IMR-90 (cell line): ENCODE measurements at regions not wholly inside any gene's neighbourhood (a gene's known extent, or its start where the extent isn't known, plus 50 kb on each side); places are given as distances from the start of the nearest gene placed in this dataset.

Experiments used
- ATAC-seq: fragments of 200-7000 bp; cut with Tn5 transposase; 2 replicates; pipeline ENCODE4 v1.9.1; 2020; ENCODE audit warnings: low read depth, mild to moderate bottlenecking, moderate library complexity
- BruUV-seq: library from RNA; stranded (reverse); fragments of 400-500 nt; replicated peaks from 2 replicates; lab custom pipeline; 2021; lab: Mats Ljungman, UMichigan
- CTCF ChIA-PET: fragments of 300-600 bp; formaldehyde crosslinking; extraction: SDS; loops from one replicate; lab custom pipeline; 2021; ENCODE audit warnings: antibody characterized with exemption; lab: Yijun Ruan, JAX
- POLR2A ChIA-PET: fragments of 300-600 bp; sonication (Branson Sonifier 250); formaldehyde crosslinking; loops from one replicate; lab custom pipeline; 2022; ENCODE audit warnings: antibody characterized with exemption; ENCODE audit not compliant: unreplicated experiment; lab: Charles Lee
- DNase-seq: peaks from one replicate; pipeline ENCODE4 v3.0.0; 2013
- H2AFZ ChIP-seq: replicated peaks from 2 replicates; pipeline ENCODE3; 2013; ENCODE audit warnings: low read length, mild to moderate bottlenecking; ENCODE audit not compliant: poor library complexity
- H2AK5ac ChIP-seq: 2 replicates; pipeline ENCODE4 v1.6.1; 2013; ENCODE audit warnings: low read depth, low read length, inconsistent platforms
- H2AK9ac ChIP-seq: replicated peaks from 2 replicates; pipeline ENCODE3; 2013; ENCODE audit warnings: mild to moderate bottlenecking, low read depth, low read length, moderate library complexity; ENCODE audit not compliant: poor library complexity
- H2BK120ac ChIP-seq: 2 replicates; pipeline ENCODE4 v1.6.1; 2013; ENCODE audit warnings: low read depth, low read length, inconsistent platforms
- H2BK15ac ChIP-seq: 3 replicates; pipeline ENCODE4 v1.6.1; 2013; ENCODE audit warnings: low read depth, low read length, inconsistent platforms
- H2BK20ac ChIP-seq: 2 replicates; pipeline ENCODE4 v1.6.1; 2013; ENCODE audit warnings: low read depth, mild to moderate bottlenecking, inconsistent platforms, low read length, moderate library complexity
- H2BK5ac ChIP-seq: 2 replicates; pipeline ENCODE4 v1.6.1; 2013; ENCODE audit warnings: mild to moderate bottlenecking, low read depth, low read length, inconsistent platforms; ENCODE audit not compliant: poor library complexity, severe bottlenecking
- H3K14ac ChIP-seq: replicated peaks from 2 replicates; pipeline ENCODE4 v1.6.1; 2013; ENCODE audit warnings: low read depth, low read length, inconsistent platforms
- H3K18ac ChIP-seq: 2 replicates; pipeline ENCODE4 v1.6.1; 2013; ENCODE audit warnings: low read depth, low read length, control low read depth
- H3K23ac ChIP-seq: 2 replicates; pipeline ENCODE4 v1.6.1; 2013; ENCODE audit warnings: low read depth, low read length, inconsistent platforms
- H3K27ac ChIP-seq: 2 replicates; pipeline ENCODE4 v1.5.1; 2013; ENCODE audit warnings: mild to moderate bottlenecking, control low read depth, low read length; ENCODE audit not compliant: insufficient read depth
- H3K27me3 ChIP-seq: 2 replicates; pipeline ENCODE4 v1.6.1; 2013; ENCODE audit warnings: low read length; ENCODE audit not compliant: control insufficient read depth, insufficient read depth
- H3K36me3 ChIP-seq: 2 replicates; pipeline ENCODE4 v1.6.1; 2013; ENCODE audit warnings: low read length, mixed read lengths; ENCODE audit not compliant: control insufficient read depth, insufficient read depth
- H3K4ac ChIP-seq: 2 replicates; pipeline ENCODE4 v1.6.1; 2013; ENCODE audit warnings: low read depth, low read length, inconsistent platforms
- H3K4me1 ChIP-seq: 2 replicates; pipeline ENCODE4 v1.6.1; 2013; ENCODE audit warnings: low read length, mixed read lengths; ENCODE audit not compliant: control insufficient read depth, insufficient read depth
- H3K4me2 ChIP-seq: 2 replicates; pipeline ENCODE4 v1.6.1; 2013; ENCODE audit warnings: low read depth, mild to moderate bottlenecking, control low read depth, low read length, moderate library complexity
- H3K4me3 ChIP-seq: 2 replicates; pipeline ENCODE4 v1.5.1; 2013; ENCODE audit warnings: low read depth, mild to moderate bottlenecking, control low read depth, low read length, moderate library complexity; ENCODE audit not compliant: insufficient read depth
- H3K56ac ChIP-seq: 2 replicates; pipeline ENCODE4 v1.6.1; 2013; ENCODE audit warnings: low read length, inconsistent platforms; ENCODE audit not compliant: insufficient read depth; ENCODE audit errors: extremely low read depth
- H3K79me1 ChIP-seq, 2 experiments: 2 replicates each; pipeline ENCODE4 v1.6.1; 2013; ENCODE audit warnings: low read length in 2 of 2, inconsistent platforms in 1 of 2, low read depth in 1 of 2
- H3K9ac ChIP-seq: 2 replicates; pipeline ENCODE4 v1.6.1; 2013; ENCODE audit warnings: low read depth, low read length, control low read depth
- H3K9me1 ChIP-seq: 2 replicates; pipeline ENCODE4 v1.6.1; 2013; ENCODE audit warnings: low read length, inconsistent platforms; ENCODE audit not compliant: insufficient read depth
- H3K9me3 ChIP-seq: 2 replicates; pipeline ENCODE4 v1.6.1; 2013; ENCODE audit warnings: low read length; ENCODE audit not compliant: control insufficient read depth, insufficient read depth
- H4K20me1 ChIP-seq: 2 replicates; pipeline ENCODE4 v1.6.1; 2013; ENCODE audit warnings: low read length, inconsistent platforms; ENCODE audit not compliant: insufficient read depth
- H4K5ac ChIP-seq: 2 replicates; pipeline ENCODE4 v1.6.1; 2013; ENCODE audit warnings: mild to moderate bottlenecking, low read depth, low read length, control low read depth
- H4K8ac ChIP-seq, 2 experiments: 2 replicates each; pipeline ENCODE4 v1.6.1; 2013; ENCODE audit warnings: low read depth in 2 of 2, low read length in 2 of 2, control low read depth in 1 of 2, inconsistent platforms in 1 of 2
- H4K91ac ChIP-seq: 2 replicates; pipeline ENCODE4 v1.6.1; 2013; ENCODE audit warnings: low read depth, low read length, inconsistent platforms; ENCODE audit not compliant: insufficient read depth
- CEBPB ChIP-seq: IDR thresholded peaks from 2 replicates; pipeline ENCODE4 v1.6.1; 2012; ENCODE audit warnings: low read depth, low read length, improper control_type of control experiment
- CHD1 ChIP-seq: IDR thresholded peaks from 2 replicates; pipeline ENCODE4 v1.6.1; 2012; ENCODE audit warnings: low read depth, low read length, improper control_type of control experiment
- FOS ChIP-seq: fragments of 150-350 bp; IDR thresholded peaks from 2 replicates; pipeline ENCODE4 v1.6.1; 2016; ENCODE audit warnings: low read depth, low read length
- MAZ ChIP-seq: IDR thresholded peaks from 2 replicates; pipeline ENCODE4 v1.6.1; 2012; ENCODE audit warnings: low read depth, mild to moderate bottlenecking, low read length, improper control_type of control experiment, moderate library complexity, borderline replicate concordance
- RAD21 ChIP-seq: IDR thresholded peaks from 2 replicates; pipeline ENCODE4 v1.6.1; 2012; ENCODE audit warnings: low read length, improper control_type of control experiment
- SMC3 ChIP-seq: fragments of 150-350 bp; IDR thresholded peaks from 2 replicates; pipeline ENCODE4 v1.6.1; 2016; ENCODE audit warnings: low read depth, mild to moderate bottlenecking, antibody characterized with exemption, low read length, moderate library complexity
- WGBS, 2 experiments: methylation state at CpG; one replicate each; pipeline versions ENCODE4 v1.1.5 to v1.1.7; 2013; ENCODE audit warnings: missing lambda C conversion rate in 2 of 2; ENCODE audit not compliant: insufficient read length in 1 of 2; ENCODE audit errors: extremely low coverage in 2 of 2; 5-methylcytosine and 5-hydroxymethylcytosine counted together
- dilution Hi-C: fragments of 300-500 bp; cut with HindIII; formaldehyde crosslinking; loops from one replicate; pipeline ENCODE4 v1.14.3; 2018; ENCODE audit warnings: low sequenced_read_pairs; ENCODE audit not compliant: unreplicated experiment
- in situ Hi-C: fragments of 300-500 bp; cut with MboI; formaldehyde crosslinking; loops from 3 replicates; pipeline ENCODE4 v1.14.3; 2019; ENCODE audit warnings: low sequenced_read_pairs, inconsistent platforms, mixed read lengths
- intact Hi-C: fragments of 100-400 bp; cut with micrococcal nuclease; formaldehyde crosslinking; loops from 2 replicates; pipeline ENCODE4 v1.10.0; 2022

DNA sequence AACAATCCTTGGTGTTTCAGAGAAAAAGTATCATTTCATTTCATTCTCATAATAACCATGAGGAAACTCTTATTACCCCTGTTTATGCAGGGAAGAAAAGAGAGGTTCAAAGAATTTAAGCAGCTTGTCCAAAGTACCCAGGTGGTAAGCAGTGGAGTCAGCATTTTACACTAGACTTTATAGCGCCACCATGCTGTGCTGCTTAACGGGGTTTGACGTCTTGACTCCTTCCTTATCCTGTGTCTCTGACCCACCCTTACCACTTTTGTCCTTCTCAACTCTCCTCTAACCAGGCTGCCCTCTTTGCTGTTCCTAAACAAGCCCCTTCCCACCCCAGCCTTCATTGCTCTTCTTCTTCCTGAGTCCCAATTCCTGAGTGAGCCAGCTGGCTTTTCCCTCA, 117.0 kb upstream of the AHR start:
- intact Hi-C loops = no loop called here
- 100% methylated on average over 3 of the region's 3 CpGs; no CpG with 5 or more reads in 1 of the 2 experiments for WGBS, 2 experiments

More for the DNA sequence above, 117.0 kb upstream of the AHR start:
- Histone ChIP-seq H2AK5ac (no peak overlapping the region), H3K27ac (no peak overlapping the region), H3K4me3 (no peak overlapping the region), H4K5ac (no peak overlapping the region), H2BK120ac (no peak overlapping the region), H3K4me1 (peaks cover 2% of the 10 kb centered on the region), H4K20me1 (no peaks in the 10 kb centered on the region), H3K4ac (no peak overlapping the region), H4K91ac (no peak overlapping the region), H3K4me2 (no peak overlapping the region), H4K8ac (no peak overlapping the region), H2AFZ (no peak overlapping the region), H3K18ac (no peak overlapping the region), H2AK9ac (no peak overlapping the region), H3K27me3 (no peaks in the 10 kb centered on the region), H3K9me3 (no peaks in the 10 kb centered on the region), H2BK15ac (no peak overlapping the region), H3K9me1 (no peaks in the 10 kb centered on the region), H3K23ac (no peak overlapping the region), H2BK5ac (no peak overlapping the region), H3K14ac (no peak overlapping the region), H3K9ac (no peak overlapping the region), H3K36me3 (no peaks in the 10 kb centered on the region), H3K56ac (no peak overlapping the region), H3K79me1 (no peaks in the 10 kb centered on the region), H2BK20ac (no peak overlapping the region)
- ATAC-seq (no peak), DNase-seq (no peak)
- BruUV-seq = no TSS peak
- dilution Hi-C loops = no loop called here
- POLR2A ChIA-PET = no interaction called here
- TF ChIP-seq MAZ = no peak
- no peak for TF ChIP-seq FOS
- TF ChIP-seq SMC3 = no peak
- no peak for TF ChIP-seq CEBPB
- TF ChIP-seq CHD1 = no peak
- no peak for TF ChIP-seq RAD21
- in situ Hi-C loops = no loop called here
- CTCF ChIA-PET = interaction anchor here (1.3 kb wide), 1 partner anchor 119 kb away, joined by 3 read pairs; no protein-coding TSS in a partner anchor
